Omental fat pad (tissue), 3 donors: ENCODE measurements at regions not wholly inside any gene's neighbourhood (a gene's known extent, or its start where the extent isn't known, plus 50 kb on each side); places are given as distances from the start of the nearest gene placed in this dataset.

Source experiments
- ATAC-seq: fragments of 150-250 bp; one replicate; pipeline ENCODE4 v1.9.1; 2016; ENCODE audit warnings: mild to moderate bottlenecking, moderate library complexity; ENCODE audit not compliant: low FRiP score
- DNase-seq: peaks from one replicate; pipeline ENCODE4 v3.0.0-alpha.2; 2019; ENCODE audit warnings: low spot score
- TF ChIP-seq, protein P1 (sequence below), 3 donors: fragments of 450-650 bp; IDR thresholded peaks; one replicate each; pipeline ENCODE4 v1.5.1; 2016 to 2017; ENCODE audit warnings: antibody characterized with exemption in 3 of 3, mild to moderate bottlenecking in 3 of 3, moderate library complexity in 2 of 3

GRCh38 chr2:238700117-238700457, 147.8 kb upstream of the TWIST2 start:
- TF ChIP-seq, protein P1, sequence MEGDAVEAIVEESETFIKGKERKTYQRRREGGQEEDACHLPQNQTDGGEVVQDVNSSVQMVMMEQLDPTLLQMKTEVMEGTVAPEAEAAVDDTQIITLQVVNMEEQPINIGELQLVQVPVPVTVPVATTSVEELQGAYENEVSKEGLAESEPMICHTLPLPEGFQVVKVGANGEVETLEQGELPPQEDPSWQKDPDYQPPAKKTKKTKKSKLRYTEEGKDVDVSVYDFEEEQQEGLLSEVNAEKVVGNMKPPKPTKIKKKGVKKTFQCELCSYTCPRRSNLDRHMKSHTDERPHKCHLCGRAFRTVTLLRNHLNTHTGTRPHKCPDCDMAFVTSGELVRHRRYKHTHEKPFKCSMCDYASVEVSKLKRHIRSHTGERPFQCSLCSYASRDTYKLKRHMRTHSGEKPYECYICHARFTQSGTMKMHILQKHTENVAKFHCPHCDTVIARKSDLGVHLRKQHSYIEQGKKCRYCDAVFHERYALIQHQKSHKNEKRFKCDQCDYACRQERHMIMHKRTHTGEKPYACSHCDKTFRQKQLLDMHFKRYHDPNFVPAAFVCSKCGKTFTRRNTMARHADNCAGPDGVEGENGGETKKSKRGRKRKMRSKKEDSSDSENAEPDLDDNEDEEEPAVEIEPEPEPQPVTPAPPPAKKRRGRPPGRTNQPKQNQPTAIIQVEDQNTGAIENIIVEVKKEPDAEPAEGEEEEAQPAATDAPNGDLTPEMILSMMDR (IDR thresholded peaks at IDR 0.05) = no peak
- ATAC-seq = peak; percentile 79
- peak; percentile 33 for DNase-seq

DNA sequence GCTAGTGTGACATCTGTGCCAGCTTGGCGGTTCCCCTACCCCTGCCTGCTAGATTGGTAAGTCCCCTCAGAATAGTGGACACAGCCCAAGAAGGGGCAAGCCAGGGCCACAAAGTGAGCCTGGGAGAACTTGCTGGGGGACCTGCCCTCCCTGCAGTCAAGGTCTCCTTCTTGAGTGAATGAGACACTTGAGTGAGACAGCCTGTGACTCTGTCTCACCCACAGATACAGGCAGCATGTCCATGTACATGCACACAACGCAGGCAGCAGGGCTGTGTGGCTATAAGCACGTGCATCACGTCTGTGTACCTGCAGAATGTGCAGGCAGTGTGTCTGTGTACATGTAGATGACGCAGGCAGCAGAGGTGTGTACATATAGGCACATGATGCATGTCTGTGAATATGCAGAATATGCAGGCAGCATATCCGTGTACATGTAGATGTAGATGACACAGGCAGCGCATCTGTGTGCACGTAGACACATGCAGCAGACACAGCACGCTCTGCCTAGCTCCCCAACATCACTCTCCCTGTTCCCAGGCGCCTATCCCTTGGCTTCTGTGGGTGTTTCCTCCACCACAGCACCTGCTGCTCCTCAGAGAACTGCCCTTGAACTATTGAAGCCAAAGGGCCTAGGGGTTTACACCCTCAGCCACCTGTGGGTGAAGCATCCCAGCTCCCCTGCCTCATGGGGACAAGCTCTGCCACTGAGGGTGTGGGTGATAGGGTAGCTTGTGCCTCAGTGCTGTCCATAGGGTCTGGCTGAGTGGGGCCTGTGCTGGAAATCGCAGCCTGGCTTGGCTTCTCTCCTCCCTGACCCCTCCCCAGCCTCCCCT, 147.2 kb upstream of the TWIST2 start:
- TF ChIP-seq, protein P1 (IDR thresholded peaks at IDR 0.05) = no peak
- ATAC-seq (no peak), DNase-seq (peak; percentile 21)

DNA sequence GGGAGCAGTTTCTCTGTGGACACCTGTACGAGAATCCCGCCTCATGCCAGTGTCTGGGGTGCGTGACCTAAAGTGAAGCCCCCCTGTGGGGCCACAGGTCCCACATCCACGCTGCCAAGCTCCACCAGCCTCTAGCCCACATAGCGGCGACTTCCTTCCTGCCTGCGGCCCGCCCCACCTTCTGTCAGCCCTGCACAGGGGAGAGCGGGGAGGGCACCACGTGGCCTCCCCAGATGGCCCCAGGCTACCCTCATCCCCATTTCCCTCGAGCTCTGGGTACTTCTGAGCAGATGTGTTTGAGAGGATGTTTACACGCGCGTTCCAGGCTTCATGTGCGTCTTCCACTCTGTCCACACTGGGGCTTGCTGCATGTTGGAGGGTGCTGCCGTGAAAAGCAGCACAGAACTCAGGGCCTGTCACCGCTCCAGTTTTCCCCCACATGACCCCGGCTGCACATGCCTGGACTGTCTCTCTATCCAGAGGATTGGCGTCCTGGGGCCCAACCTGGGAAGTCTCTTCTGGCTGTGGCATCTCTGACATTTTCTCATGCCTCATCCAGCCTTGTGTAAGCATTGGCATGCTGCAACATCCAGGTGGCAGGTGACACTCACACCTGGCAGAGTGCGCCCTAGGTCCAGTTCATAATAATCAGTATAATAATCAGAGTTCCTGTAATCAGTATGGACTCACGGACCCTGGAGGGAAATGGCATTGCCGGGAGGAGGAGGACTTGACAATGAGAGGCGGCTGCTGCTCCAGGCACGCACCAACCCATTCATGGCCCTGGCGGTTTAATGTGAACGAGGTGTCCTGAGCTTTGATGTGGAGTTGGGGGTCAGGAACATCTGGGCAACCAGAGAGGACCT, 146.3 kb upstream of the TWIST2 start:
- ATAC-seq (no peak), DNase-seq (peak; percentile 17)
- TF ChIP-seq, protein P1 (IDR thresholded peaks at IDR 0.05) = no peak

DNA sequence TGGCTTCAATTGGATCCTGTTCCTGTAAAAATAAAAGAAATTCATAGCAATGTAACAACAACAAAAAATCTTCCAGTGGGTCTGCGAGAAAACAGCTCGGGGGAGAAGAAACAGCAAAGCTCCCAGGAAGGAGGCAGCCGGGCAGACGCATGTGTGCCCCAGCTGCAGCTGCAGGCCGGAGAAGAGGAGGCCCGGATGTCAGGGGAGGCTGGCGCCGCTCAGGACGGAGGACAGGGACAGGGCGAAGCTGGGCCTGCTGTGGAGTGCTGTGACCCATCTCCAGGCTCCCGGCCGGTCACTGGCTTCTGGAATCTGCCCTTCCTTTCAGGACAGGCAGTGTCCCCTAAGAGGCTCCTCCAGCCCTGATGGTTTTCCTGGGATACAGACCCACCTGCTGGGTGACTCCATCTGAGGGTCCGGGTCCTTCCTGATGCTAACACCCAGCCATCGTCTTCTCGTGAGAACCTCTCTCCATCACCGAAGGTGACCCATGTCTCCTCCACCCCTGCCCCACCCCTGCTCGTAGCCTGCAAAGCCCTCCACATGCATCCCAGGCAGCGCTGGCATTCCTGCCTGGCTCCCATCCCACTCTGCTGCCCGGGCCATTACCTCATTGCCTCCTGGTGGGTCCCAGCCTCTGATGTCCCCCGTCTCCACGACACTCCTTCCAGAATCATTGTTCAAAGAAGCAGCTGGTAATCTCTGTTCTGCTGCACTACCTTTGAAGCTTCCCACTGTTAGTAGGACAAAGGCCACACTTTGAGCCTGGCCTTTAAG, 145.4 kb upstream of the TWIST2 start:
- TF ChIP-seq, protein P1 (IDR thresholded peaks at IDR 0.05) = no peak
- no peak for DNase-seq
- ATAC-seq = no peak

DNA sequence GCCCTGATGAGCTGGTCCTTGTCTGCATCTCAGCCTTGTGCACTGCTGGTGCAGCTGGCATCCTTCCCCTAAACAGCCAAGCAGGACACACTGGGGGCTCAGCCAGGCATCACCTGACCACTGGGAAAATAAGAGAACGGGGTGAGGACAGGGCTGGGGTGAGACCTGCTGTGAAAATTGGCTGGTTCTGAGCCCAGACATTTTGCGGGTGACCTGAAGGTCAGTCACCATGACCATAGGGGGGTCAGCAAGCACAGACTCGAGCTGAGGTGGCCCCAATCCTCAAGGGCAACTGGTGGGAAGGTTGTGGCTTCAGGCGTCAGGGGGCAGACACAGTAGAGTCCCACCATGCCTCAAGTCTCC, 144.9 kb upstream of the TWIST2 start:
- DNase-seq (peak; percentile 8), ATAC-seq (no peak)
- TF ChIP-seq, protein P1 (IDR thresholded peaks at IDR 0.05) = no peak

GRCh38 chr2:238703436-238703835, 144.4 kb upstream of the TWIST2 start:
- DNase-seq (peak; percentile 8), ATAC-seq (no peak)
- TF ChIP-seq, protein P1 (IDR thresholded peaks at IDR 0.05) = no peak
